Stimulated activated CD4-positive, alpha-beta T cell treated with anti-CD3 and anti-CD28 coated beads, Interleukin-12 subunit alpha, Interleukin-12 subunit beta, amount 100 ng/mL, for 4 hours (primary cell): ENCODE measurements at regions not wholly inside any gene's neighbourhood (a gene's known extent, or its start where the extent isn't known, plus 50 kb on each side); places are given as distances from the start of the nearest gene placed in this dataset.

ENCODE experiments used
- DNase-seq: peaks from one replicate; pipeline ENCODE4 v3.0.0-alpha.2; 2020

DNA sequence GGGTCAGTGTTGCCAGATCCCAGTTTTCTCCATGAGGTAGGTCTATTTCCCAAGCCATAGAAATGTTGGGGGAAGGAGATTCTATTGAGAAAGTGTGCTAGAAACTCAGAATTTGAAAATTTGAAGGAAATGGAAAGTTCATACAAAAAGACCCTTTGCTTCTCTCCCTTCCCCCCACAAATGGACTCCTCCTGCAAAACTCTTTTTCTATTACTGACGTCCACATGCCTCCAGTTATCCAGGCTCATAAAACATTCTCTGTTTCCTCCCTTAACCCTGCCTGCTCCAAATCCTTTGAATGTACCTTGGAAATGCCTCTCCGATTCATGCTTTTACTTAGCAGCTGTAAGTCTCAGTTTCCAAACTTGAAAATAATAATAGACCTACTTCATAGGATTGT is 237.5 kb upstream of the TNP1 start:
- no peak for DNase-seq

- no peak for DNase-seq
Measured at GRCh38 chr2:217096474-217097225, 236.8 kb upstream of the TNP1 start.

DNA sequence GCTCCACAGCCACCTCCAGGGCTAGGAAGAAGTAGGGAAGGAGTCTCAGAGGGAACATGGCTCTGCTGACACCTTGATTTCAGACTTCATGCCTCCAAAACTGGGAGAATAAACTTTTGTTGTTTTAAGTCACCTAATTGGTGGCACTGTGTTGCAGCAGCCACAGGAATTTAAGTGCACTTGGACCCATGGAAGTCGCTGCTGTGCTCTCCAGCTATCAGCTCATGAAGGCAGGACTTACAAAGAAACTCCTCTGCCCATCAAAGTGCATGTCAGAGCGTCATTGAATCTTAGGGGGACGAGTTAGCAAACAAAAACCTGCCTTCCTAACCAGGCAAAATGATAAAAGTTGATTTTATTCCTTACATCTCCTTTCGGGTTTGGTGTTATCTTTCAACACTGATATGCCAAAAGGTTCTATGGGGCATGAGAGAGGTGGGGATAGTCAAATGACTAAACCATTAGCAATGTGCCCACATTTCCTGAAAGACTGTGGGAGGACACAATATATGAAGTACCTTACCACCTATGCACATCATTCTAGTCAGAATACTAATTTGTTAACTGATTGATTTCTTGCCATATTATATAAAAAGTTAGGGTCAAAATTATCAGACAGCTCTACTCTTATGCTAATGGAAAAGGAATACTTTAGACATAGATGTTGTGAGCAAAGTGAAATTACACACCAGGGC is 235.8 kb upstream of the TNP1 start:
- no peak for DNase-seq

DNA sequence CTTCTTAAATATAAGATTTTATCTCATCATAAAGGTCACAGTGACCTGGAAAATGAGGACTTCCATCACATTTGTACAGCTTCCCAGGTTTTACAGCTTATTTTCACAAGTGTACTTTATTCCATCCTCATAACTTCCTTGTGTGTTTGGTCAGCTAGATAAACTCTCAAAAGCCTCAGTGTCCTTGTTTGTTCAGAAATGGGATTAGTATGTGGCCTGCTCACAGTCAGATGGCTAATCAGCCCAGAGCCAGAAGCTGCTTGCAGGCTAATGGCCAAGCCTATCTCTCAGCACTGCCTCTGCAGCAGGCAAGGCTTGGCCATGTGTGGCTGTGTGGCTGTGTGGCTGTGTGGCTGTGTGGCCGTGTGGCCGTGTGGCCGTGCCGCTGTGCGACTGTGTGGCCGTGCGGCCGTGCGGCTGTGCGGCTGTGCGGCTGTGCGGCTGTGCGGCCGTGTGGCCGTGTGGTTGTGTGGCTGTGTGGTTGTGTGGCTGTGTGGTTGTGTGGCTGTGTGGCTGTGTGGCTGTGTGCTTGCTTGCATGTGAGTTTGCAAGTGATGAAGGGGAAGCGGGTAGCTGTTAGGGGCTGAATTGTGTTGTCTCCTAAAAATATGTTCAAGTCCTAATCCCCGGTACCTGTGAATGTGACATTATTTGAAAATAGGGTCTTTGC is 233.0 kb upstream of the TNP1 start:
- no peak for DNase-seq

DNA sequence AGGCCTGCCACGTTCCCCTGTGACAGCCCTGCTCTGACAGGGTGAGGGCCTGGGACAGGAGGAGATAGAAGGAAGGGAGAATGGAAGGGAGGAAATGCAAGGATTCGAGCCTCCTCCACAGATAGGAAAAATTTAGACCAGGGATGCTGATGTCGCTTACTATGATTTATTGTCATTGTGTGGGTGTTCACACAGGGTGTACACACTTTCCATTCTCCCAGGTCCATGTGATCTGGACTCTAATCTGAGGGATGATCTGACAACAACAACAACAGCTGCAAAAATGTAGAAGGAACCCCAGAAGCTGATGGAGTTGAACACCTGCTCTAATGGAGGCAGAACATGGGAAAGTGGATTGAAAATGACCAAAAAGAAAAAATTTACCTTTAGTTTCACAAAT is 231.7 kb upstream of the TNP1 start:
- DNase-seq, result no peak

DNA sequence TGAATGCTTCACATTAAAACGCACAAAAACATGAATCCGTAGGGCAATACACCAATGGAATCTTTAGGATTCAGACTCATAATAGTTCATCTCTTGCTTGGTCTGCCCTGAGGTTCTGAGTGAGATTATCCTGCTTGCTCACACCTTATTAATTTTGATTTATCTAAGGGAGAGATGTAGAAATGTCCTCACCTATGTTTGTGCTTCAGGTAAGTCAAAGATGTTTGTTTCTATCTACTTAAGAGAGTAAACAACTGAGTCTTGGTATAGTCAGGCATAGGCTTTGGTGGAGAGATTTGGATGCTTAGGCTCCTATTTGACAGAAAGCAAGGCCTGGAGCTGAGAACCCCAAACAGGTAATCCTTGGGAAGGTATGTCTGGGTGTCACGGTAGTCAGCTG is 231.0 kb upstream of the TNP1 start:
- no peak for DNase-seq

- no peak for DNase-seq
Measured at GRCh38 chr2:217090024-217090473, 230.2 kb upstream of the TNP1 start.

DNA sequence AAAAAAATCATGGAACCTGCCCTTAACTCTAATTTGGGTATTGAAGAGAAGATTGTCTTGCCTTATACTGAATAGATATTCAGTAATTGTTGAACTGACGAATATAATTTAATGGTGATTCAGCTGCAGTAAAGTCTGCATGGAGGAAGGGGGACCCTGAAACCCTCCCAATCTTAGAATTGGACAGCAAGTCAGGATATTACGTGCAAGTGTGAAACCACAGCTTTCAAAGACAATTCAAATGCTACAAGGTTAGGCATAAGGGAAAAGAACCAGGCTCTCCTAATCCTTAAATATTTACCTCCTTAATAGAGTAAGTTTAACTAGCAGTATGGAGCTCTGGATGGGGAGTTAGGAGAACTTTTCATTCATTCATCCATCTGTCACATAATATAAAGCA is 226.9 kb upstream of the TNP1 start:
- no peak for DNase-seq

DNA sequence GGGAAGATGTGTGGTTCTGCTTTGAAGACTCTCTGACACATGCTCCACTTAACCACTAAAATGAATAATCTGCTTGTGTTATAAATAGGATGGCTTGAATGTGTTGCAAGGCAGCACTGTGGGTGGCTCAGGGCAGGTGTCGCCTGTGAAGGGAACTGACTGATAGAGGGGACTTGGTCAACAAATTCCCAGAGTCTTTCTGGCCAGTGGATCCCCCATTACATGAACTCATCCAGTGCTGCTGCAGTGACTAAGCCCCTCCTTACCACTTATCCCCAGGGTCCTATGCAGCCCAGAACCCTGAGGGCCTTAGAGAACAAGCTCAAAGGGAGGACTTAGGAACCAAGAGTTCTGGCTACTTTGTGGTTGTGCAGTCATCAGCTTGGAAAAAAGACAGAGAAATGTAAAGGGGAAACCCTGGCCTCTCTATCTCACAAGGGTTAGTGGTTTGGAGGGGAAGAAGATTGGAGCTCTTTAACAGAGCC is 226.2 kb upstream of the TNP1 start:
- DNase-seq, result no peak

- no peak for DNase-seq
Measured at GRCh38 chr2:217085543-217085942, 225.7 kb upstream of the TNP1 start.

DNA sequence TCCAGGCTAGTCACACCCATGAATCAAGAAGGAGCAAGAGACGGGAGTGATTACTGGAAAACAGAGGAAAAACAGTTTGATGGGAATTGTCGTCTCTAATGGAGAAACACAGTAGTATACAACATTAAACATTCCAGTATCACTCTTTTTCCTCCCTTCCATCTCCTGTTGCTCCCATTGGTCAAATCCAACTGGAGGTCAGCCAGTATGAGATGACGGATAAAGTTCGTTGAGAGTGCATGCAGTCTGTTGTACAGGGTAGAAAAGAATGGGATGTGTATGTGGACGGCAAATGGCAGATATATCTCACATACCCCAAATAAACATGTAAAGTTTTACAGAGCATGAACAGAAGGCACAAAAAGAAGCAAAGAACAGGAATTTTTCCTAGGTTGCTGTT is 221.9 kb upstream of the TNP1 start:
- no peak for DNase-seq

DNA sequence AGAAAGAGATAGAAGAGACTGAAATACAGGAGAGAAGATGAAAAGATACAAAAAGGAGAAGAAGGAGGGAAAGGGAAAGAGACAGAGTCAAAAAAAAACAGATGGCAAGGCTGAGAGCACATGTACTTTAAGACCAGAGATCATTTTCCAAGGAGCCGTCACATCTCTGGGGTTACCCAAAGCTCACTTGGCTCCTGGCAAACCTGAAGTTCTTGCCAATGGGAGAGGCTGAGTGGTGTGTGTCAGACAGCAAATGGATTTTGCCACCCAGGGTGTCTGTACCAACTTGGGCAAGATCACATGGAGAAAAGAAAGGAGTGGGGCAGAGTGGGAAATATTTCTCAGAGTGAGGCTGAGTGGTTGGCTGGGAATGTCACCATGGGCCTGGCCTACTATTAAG is 219.3 kb upstream of the TNP1 start:
- no peak for DNase-seq

DNA sequence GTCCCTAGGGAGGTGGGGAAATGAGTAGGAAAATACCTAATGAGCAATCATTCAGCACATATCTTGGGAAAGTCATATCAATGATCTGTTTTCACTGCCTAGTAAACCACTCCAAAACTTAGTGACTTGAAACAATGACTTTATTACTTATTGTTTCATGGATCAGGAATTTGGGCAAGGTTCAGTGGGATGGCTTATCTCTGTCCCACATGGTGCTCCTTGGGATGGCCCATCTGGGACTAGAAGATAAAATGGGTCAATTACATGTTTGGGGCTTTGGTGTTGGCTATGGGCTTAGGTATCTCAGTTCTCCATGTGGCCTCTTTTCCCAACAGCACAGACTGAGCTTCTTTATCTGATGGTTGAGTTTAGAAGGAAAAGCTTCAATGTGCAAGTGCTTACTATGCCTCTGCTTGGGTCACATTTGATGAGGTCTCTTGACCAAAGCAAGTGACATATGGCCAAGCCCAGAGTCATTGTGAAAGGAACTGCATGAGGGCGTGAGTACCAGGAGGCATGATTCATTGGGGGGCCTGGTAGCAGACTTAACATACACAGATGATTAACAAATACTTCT is 218.1 kb upstream of the TNP1 start:
- DNase-seq, result no peak

GRCh38 chr2:217076657-217077232 is 216.9 kb upstream of the TNP1 start:
- no peak for DNase-seq

GRCh38 chr2:217076058-217076435 is 216.2 kb upstream of the TNP1 start:
- no peak for DNase-seq

GRCh38 chr2:217075268-217076057 is 215.6 kb upstream of the TNP1 start:
- DNase-seq, result no peak

GRCh38 chr2:217074576-217075255 is 214.9 kb upstream of the TNP1 start:
- no peak for DNase-seq

- DNase-seq, result no peak
Measured at GRCh38 chr2:217071416-217071815, 211.6 kb upstream of the TNP1 start.

DNA sequence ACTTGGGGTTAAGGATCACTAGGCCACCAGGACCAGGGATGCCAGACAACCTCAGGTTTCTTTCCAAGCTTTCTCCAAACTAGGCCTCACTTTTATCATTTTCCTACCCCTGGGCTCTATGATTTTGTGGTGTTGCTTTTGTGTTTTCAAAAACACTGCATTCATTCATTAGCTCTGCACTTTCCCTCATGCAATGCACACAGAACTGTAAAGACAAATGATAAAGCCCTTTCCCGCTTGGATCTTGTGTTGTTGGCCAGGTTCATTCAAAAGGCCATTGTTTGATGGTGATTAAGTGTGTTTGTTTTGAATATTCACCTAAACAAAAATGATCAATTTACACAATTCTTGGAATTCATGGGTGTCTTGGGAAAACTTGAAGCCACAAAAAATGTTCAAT is 210.7 kb upstream of the TNP1 start:
- DNase-seq, result no peak

- no peak for DNase-seq
Measured at GRCh38 chr2:217070043-217070430, 210.2 kb upstream of the TNP1 start.

DNA sequence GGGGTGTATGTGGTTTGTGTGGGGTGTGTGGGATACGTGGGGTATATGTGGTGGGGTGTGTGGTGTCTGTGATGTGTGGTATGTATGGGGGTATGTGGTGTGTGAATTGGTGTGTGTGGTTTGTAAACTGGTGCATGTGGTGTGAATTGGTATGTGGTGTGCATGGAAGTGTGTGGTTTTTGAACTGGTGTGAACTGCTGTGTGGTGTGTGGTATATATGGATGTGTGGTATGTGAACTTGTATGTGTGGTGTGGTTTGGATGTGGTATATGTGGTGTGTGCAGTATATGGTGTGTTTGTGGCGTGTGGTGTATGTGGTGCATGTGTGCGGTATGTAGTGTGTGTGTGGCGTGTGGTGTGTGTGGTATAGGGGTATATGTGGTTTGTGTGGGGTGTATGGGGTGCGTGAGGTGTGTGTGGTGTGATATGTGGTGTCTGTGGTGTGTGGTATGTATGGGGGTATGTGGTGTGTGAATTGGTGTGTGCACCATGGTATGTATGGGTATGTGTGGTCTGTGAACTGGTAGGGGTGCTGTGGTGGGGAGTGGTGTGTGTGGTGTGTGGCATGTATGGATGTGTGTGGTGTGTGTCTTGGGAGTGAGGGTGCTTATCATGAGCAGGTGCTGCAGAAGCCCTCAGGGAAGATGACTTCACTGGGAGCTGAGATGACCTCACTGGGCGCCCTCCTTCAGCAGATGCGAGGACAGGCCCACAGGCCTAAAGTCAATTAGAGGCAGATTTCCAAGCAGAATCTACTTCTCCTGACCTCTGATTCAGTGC is 209.6 kb upstream of the TNP1 start:
- no peak for DNase-seq
